Central memory CD8-positive, alpha-beta T cell (primary cell): ENCODE measurements at regions not wholly inside any gene's neighbourhood (a gene's known extent, or its start where the extent isn't known, plus 50 kb on each side); places are given as distances from the start of the nearest gene placed in this dataset.

Experiments
- ATAC-seq: fragments of 150-1000 bp; cut with Tn5 transposase; replicated peaks from 2 replicates; pipeline ENCODE4 v1.10.0; 2022; ENCODE audit warnings: mild to moderate bottlenecking, moderate FRiP score, moderate number of reproducible peaks; ENCODE audit not compliant: poor library complexity, severe bottlenecking; ENCODE audit errors: extremely low read depth
- DNase-seq, 2 donors: peaks; one replicate each; pipeline ENCODE4 v3.0.0; 2021; ENCODE audit warnings: low spot score in 2 of 2
- H3K27ac Mint-ChIP-seq: one replicate; pipeline ENCODE4 v1.8.0; 2022; ENCODE audit warnings: low read depth, mild to moderate bottlenecking, moderate library complexity, mixed read lengths
- H3K27me3 Mint-ChIP-seq: one replicate; pipeline ENCODE4 v1.8.0; 2022; ENCODE audit warnings: mixed read lengths
- H3K36me3 Mint-ChIP-seq: one replicate; pipeline ENCODE4 v1.8.0; 2022; ENCODE audit warnings: mild to moderate bottlenecking, moderate library complexity, mixed read lengths; ENCODE audit not compliant: insufficient read depth
- H3K4me1 Mint-ChIP-seq: one replicate; pipeline ENCODE4 v1.8.0; 2022; ENCODE audit warnings: mixed read lengths
- H3K4me3 Mint-ChIP-seq: one replicate; pipeline ENCODE4 v1.8.0; 2022; ENCODE audit warnings: mild to moderate bottlenecking, moderate library complexity, mixed read lengths
- H3K9me3 Mint-ChIP-seq: one replicate; pipeline ENCODE4 v1.8.0; 2022; ENCODE audit warnings: mixed read lengths

GRCh38 chr4:12692815-12693214 is 791.3 kb downstream of the RAB28 start:
- no peak overlapping the region for H3K27ac Mint-ChIP-seq
- ATAC-seq (no peak), DNase-seq (no peak)
- H3K27me3 Mint-ChIP-seq, result no peaks in the 10 kb centered on the region
- no peaks in the 10 kb centered on the region for H3K36me3 Mint-ChIP-seq
- H3K4me1 Mint-ChIP-seq, result no peaks in the 10 kb centered on the region
- H3K4me3 Mint-ChIP-seq, result no peak overlapping the region
- H3K9me3 Mint-ChIP-seq, result no peaks in the 10 kb centered on the region

GRCh38 chr4:12691168-12691567 is 793.0 kb downstream of the RAB28 start:
- Mint-ChIP-seq H3K27me3 (no peaks in the 10 kb centered on the region), H3K4me3 (no peak overlapping the region), H3K27ac (no peak overlapping the region), H3K4me1 (no peaks in the 10 kb centered on the region), H3K36me3 (no peaks in the 10 kb centered on the region), H3K9me3 (no peaks in the 10 kb centered on the region)
- DNase-seq (no peak), ATAC-seq (no peak)

GRCh38 chr4:12689457-12689856 is 794.7 kb downstream of the RAB28 start:
- no peak overlapping the region for H3K4me3 Mint-ChIP-seq
- H3K27me3 Mint-ChIP-seq, result no peaks in the 10 kb centered on the region
- DNase-seq (no peak), ATAC-seq (no peak)
- H3K9me3 Mint-ChIP-seq, result no peaks in the 10 kb centered on the region
- H3K27ac Mint-ChIP-seq, result no peak overlapping the region
- H3K4me1 Mint-ChIP-seq, result no peaks in the 10 kb centered on the region
- H3K36me3 Mint-ChIP-seq, result no peaks in the 10 kb centered on the region

GRCh38 chr4:12679217-12679616 is 804.9 kb downstream of the RAB28 start:
- Mint-ChIP-seq H3K4me1 (no peaks in the 10 kb centered on the region), H3K27ac (no peak overlapping the region), H3K36me3 (no peaks in the 10 kb centered on the region), H3K9me3 (peaks cover 20% of the 10 kb centered on the region), H3K27me3 (no peaks in the 10 kb centered on the region), H3K4me3 (no peak overlapping the region)
- ATAC-seq, result no peak
- DNase-seq, result no peak

- Mint-ChIP-seq H3K27me3 (no peaks in the 10 kb centered on the region), H3K36me3 (no peaks in the 10 kb centered on the region), H3K4me3 (no peak overlapping the region), H3K27ac (no peak overlapping the region), H3K9me3 (peaks cover 38% of the 10 kb centered on the region), H3K4me1 (no peaks in the 10 kb centered on the region)
- DNase-seq (no peak), ATAC-seq (no peak)
Observed at GRCh38 chr4:12674184-12674583, 810.0 kb downstream of the RAB28 start.

GRCh38 chr4:12672303-12672702 is 811.8 kb downstream of the RAB28 start:
- Mint-ChIP-seq H3K9me3 (peaks cover 40% of the 10 kb centered on the region), H3K4me1 (no peaks in the 10 kb centered on the region), H3K27me3 (no peaks in the 10 kb centered on the region), H3K27ac (no peak overlapping the region), H3K4me3 (no peak overlapping the region), H3K36me3 (no peaks in the 10 kb centered on the region)
- DNase-seq, result no peak
- ATAC-seq, result no peak

GRCh38 chr4:12658146-12658545 is 826.0 kb downstream of the RAB28 start:
- H3K9me3 Mint-ChIP-seq, result no peaks in the 10 kb centered on the region
- H3K4me3 Mint-ChIP-seq, result no peak overlapping the region
- H3K27ac Mint-ChIP-seq, result no peak overlapping the region
- no peak for DNase-seq
- no peak for ATAC-seq
- H3K36me3 Mint-ChIP-seq, result no peaks in the 10 kb centered on the region
- no peaks in the 10 kb centered on the region for H3K27me3 Mint-ChIP-seq
- no peaks in the 10 kb centered on the region for H3K4me1 Mint-ChIP-seq

GRCh38 chr4:12651876-12652275 is 832.3 kb downstream of the RAB28 start:
- H3K27me3 Mint-ChIP-seq, result no peaks in the 10 kb centered on the region
- ATAC-seq, result no peak
- no peak overlapping the region for H3K4me3 Mint-ChIP-seq
- H3K36me3 Mint-ChIP-seq, result no peaks in the 10 kb centered on the region
- no peak for DNase-seq
- H3K4me1 Mint-ChIP-seq, result no peaks in the 10 kb centered on the region
- H3K27ac Mint-ChIP-seq, result no peak overlapping the region
- H3K9me3 Mint-ChIP-seq, result peaks cover 5% of the 10 kb centered on the region

- H3K27me3 Mint-ChIP-seq, result no peaks in the 10 kb centered on the region
- DNase-seq (no peak), ATAC-seq (no peak)
- no peaks in the 10 kb centered on the region for H3K4me1 Mint-ChIP-seq
- H3K4me3 Mint-ChIP-seq, result no peak overlapping the region
- no peaks in the 10 kb centered on the region for H3K36me3 Mint-ChIP-seq
- peaks cover 5% of the 10 kb centered on the region for H3K9me3 Mint-ChIP-seq
- no peak overlapping the region for H3K27ac Mint-ChIP-seq
Observed at GRCh38 chr4:12645732-12646131, 838.4 kb downstream of the RAB28 start.

GRCh38 chr4:12644261-12644660 is 839.9 kb downstream of the RAB28 start:
- H3K27me3 Mint-ChIP-seq, result no peaks in the 10 kb centered on the region
- H3K4me3 Mint-ChIP-seq, result no peak overlapping the region

GRCh38 chr4:12636191-12636590 is 847.9 kb downstream of the RAB28 start:
- H3K27me3 Mint-ChIP-seq, result peaks cover 6% of the 10 kb centered on the region
- H3K27ac Mint-ChIP-seq, result no peak overlapping the region
- ATAC-seq, result no peak
- no peaks in the 10 kb centered on the region for H3K36me3 Mint-ChIP-seq
- no peak for DNase-seq
- H3K4me3 Mint-ChIP-seq, result no peak overlapping the region
- H3K4me1 Mint-ChIP-seq, result no peaks in the 10 kb centered on the region
- no peaks in the 10 kb centered on the region for H3K9me3 Mint-ChIP-seq

More at GRCh38 chr4:12644261-12644660, 839.9 kb downstream of the RAB28 start:
- no peaks in the 10 kb centered on the region for H3K36me3 Mint-ChIP-seq
- DNase-seq (no peak), ATAC-seq (no peak)
- no peak overlapping the region for H3K27ac Mint-ChIP-seq
- no peaks in the 10 kb centered on the region for H3K4me1 Mint-ChIP-seq
- H3K9me3 Mint-ChIP-seq, result peaks cover 5% of the 10 kb centered on the region

GRCh38 chr4:12635629-12636028 is 848.5 kb downstream of the RAB28 start:
- ATAC-seq (no peak), DNase-seq (no peak)
- Mint-ChIP-seq H3K36me3 (no peaks in the 10 kb centered on the region), H3K4me3 (no peak overlapping the region), H3K27ac (no peak overlapping the region), H3K9me3 (no peaks in the 10 kb centered on the region), H3K4me1 (no peaks in the 10 kb centered on the region), H3K27me3 (peaks cover 11% of the 10 kb centered on the region)

- H3K9me3 Mint-ChIP-seq, result no peaks in the 10 kb centered on the region
- no peak overlapping the region for H3K4me3 Mint-ChIP-seq
- peaks cover 1% of the 10 kb centered on the region for H3K36me3 Mint-ChIP-seq
- peaks cover 17% of the 10 kb centered on the region for H3K27me3 Mint-ChIP-seq
- peak; percentile 28 to 40 for DNase-seq
- ATAC-seq, result peak; percentile 56
- H3K4me1 Mint-ChIP-seq, result no peaks in the 10 kb centered on the region
- no peak overlapping the region for H3K27ac Mint-ChIP-seq
Observed at GRCh38 chr4:12633053-12633651, 851.0 kb downstream of the RAB28 start.

GRCh38 chr4:12615822-12616221 is 868.3 kb downstream of the RAB28 start:
- Mint-ChIP-seq H3K27ac (no peak overlapping the region), H3K27me3 (no peaks in the 10 kb centered on the region), H3K4me1 (no peaks in the 10 kb centered on the region), H3K36me3 (no peaks in the 10 kb centered on the region), H3K9me3 (peaks cover 5% of the 10 kb centered on the region), H3K4me3 (no peak overlapping the region)
- no peak for DNase-seq
- ATAC-seq, result no peak
